ACC112 (cell line): ENCODE measurements at regions not wholly inside any gene's neighbourhood (a gene's known extent, or its start where the extent isn't known, plus 50 kb on each side); places are given as distances from the start of the nearest gene placed in this dataset.

Experiments
- H2AFZ ChIP-seq: fragments of 200-600 bp; sonication (generic); one replicate; pipeline ENCODE4 v1.6.0; 2017; ENCODE audit warnings: antibody characterized with exemption, low read length; ENCODE audit not compliant: unreplicated experiment
- H3K27ac ChIP-seq: fragments of 200-600 bp; sonication (generic); 2 replicates; pipeline ENCODE4 v1.5.1; 2014; ENCODE audit warnings: low read depth, mild to moderate bottlenecking, antibody characterized with exemption, low read length, moderate library complexity
- H3K27me3 ChIP-seq: fragments of 200-600 bp; sonication (generic); 2 replicates; pipeline ENCODE4 v1.6.1; 2014; ENCODE audit warnings: mild to moderate bottlenecking, antibody characterized with exemption, low read length, moderate library complexity, mixed read lengths; ENCODE audit not compliant: insufficient read depth
- H3K36me3 ChIP-seq: fragments of 200-600 bp; sonication (generic); 2 replicates; pipeline ENCODE4 v1.6.1; 2016; ENCODE audit warnings: mild to moderate bottlenecking, antibody characterized with exemption, low read length, moderate library complexity, mixed read lengths; ENCODE audit not compliant: insufficient read depth
- H3K4me1 ChIP-seq: fragments of 200-600 bp; sonication (generic); one replicate; pipeline ENCODE4 v1.6.1; 2016; ENCODE audit warnings: low read length, mixed read lengths; ENCODE audit not compliant: insufficient read depth, unreplicated experiment, control insufficient read depth
- H3K4me3 ChIP-seq: fragments of 200-600 bp; sonication (generic); 2 replicates; pipeline ENCODE4 v1.5.1; 2014; ENCODE audit warnings: mild to moderate bottlenecking, low read depth, low read length
- H3K79me2 ChIP-seq: fragments of 200-600 bp; sonication (generic); one replicate; pipeline ENCODE4 v1.6.0; 2016; ENCODE audit warnings: low read length; ENCODE audit not compliant: control insufficient read depth, unreplicated experiment, insufficient read depth

GRCh38 chr5:124872086-124872485 is 125.6 kb upstream of the ZNF608 start:
- Histone ChIP-seq H3K79me2 (no peaks in the 10 kb centered on the region), H3K36me3 (no peaks in the 10 kb centered on the region), H3K27me3 (no peaks in the 10 kb centered on the region), H3K4me3 (no peak overlapping the region), H3K4me1 (no peaks in the 10 kb centered on the region), H3K27ac (no peak overlapping the region), H2AFZ (no peak overlapping the region)

GRCh38 chr5:124872615-124873014 is 126.2 kb upstream of the ZNF608 start:
- H3K79me2 ChIP-seq = no peaks in the 10 kb centered on the region
- H3K27ac ChIP-seq = no peak overlapping the region
- H3K36me3 ChIP-seq = no peaks in the 10 kb centered on the region
- H3K4me1 ChIP-seq = no peaks in the 10 kb centered on the region
- no peak overlapping the region for H3K4me3 ChIP-seq
- no peaks in the 10 kb centered on the region for H3K27me3 ChIP-seq
- no peak overlapping the region for H2AFZ ChIP-seq

GRCh38 chr5:124873188-124873587 is 126.7 kb upstream of the ZNF608 start:
- Histone ChIP-seq H3K27me3 (no peaks in the 10 kb centered on the region), H3K27ac (no peak overlapping the region), H2AFZ (no peak overlapping the region), H3K4me1 (no peaks in the 10 kb centered on the region), H3K4me3 (no peak overlapping the region), H3K79me2 (no peaks in the 10 kb centered on the region), H3K36me3 (no peaks in the 10 kb centered on the region)

- Histone ChIP-seq H3K36me3 (no peaks in the 10 kb centered on the region), H2AFZ (no peak overlapping the region), H3K4me1 (no peaks in the 10 kb centered on the region), H3K4me3 (no peak overlapping the region), H3K27me3 (no peaks in the 10 kb centered on the region), H3K79me2 (no peaks in the 10 kb centered on the region), H3K27ac (no peak overlapping the region)
Measured at GRCh38 chr5:124873713-124874112, 127.3 kb upstream of the ZNF608 start.

- H2AFZ ChIP-seq = no peak overlapping the region
- no peak overlapping the region for H3K4me3 ChIP-seq
- no peaks in the 10 kb centered on the region for H3K27me3 ChIP-seq
- H3K4me1 ChIP-seq = no peaks in the 10 kb centered on the region
- no peaks in the 10 kb centered on the region for H3K79me2 ChIP-seq
- no peak overlapping the region for H3K27ac ChIP-seq
- no peaks in the 10 kb centered on the region for H3K36me3 ChIP-seq
Measured at GRCh38 chr5:124876566-124876965, 130.1 kb upstream of the ZNF608 start.

- no peaks in the 10 kb centered on the region for H3K4me1 ChIP-seq
- H3K27me3 ChIP-seq = no peaks in the 10 kb centered on the region
- H2AFZ ChIP-seq = no peak overlapping the region
- H3K4me3 ChIP-seq = no peak overlapping the region
- no peaks in the 10 kb centered on the region for H3K36me3 ChIP-seq
- H3K79me2 ChIP-seq = no peaks in the 10 kb centered on the region
- H3K27ac ChIP-seq = no peak overlapping the region
Measured at GRCh38 chr5:124876983-124877382, 130.5 kb upstream of the ZNF608 start.

GRCh38 chr5:124877501-124878146 is 131.2 kb upstream of the ZNF608 start:
- Histone ChIP-seq H3K4me3 (no peak overlapping the region), H3K36me3 (no peaks in the 10 kb centered on the region), H3K27ac (no peak overlapping the region), H3K4me1 (no peaks in the 10 kb centered on the region), H3K79me2 (no peaks in the 10 kb centered on the region), H2AFZ (no peak overlapping the region), H3K27me3 (no peaks in the 10 kb centered on the region)

- Histone ChIP-seq H3K4me3 (no peak overlapping the region), H3K4me1 (no peaks in the 10 kb centered on the region), H3K27me3 (no peaks in the 10 kb centered on the region), H2AFZ (no peak overlapping the region), H3K27ac (no peak overlapping the region), H3K79me2 (no peaks in the 10 kb centered on the region), H3K36me3 (no peaks in the 10 kb centered on the region)
Measured at GRCh38 chr5:124878583-124879342, 132.3 kb upstream of the ZNF608 start.

GRCh38 chr5:124880903-124881697 is 134.7 kb upstream of the ZNF608 start:
- Histone ChIP-seq H3K27me3 (no peaks in the 10 kb centered on the region), H2AFZ (no peak overlapping the region), H3K36me3 (no peaks in the 10 kb centered on the region), H3K4me1 (no peaks in the 10 kb centered on the region), H3K79me2 (no peaks in the 10 kb centered on the region), H3K4me3 (no peak overlapping the region), H3K27ac (no peak overlapping the region)

GRCh38 chr5:124883681-124884080 is 137.2 kb upstream of the ZNF608 start:
- Histone ChIP-seq H3K27ac (no peak overlapping the region), H3K27me3 (no peaks in the 10 kb centered on the region), H3K4me1 (no peaks in the 10 kb centered on the region), H3K4me3 (no peak overlapping the region), H3K79me2 (no peaks in the 10 kb centered on the region), H2AFZ (no peak overlapping the region), H3K36me3 (no peaks in the 10 kb centered on the region)
